HEK293T (cell line): ENCODE measurements at regions not wholly inside any gene's neighbourhood (a gene's known extent, or its start where the extent isn't known, plus 50 kb on each side); places are given as distances from the start of the nearest gene placed in this dataset.

Experiments used
- CTCF ChIA-PET: fragments of 350-600 bp; formaldehyde crosslinking; extraction: SDS; loops from one replicate; lab custom pipeline; 2021; ENCODE audit warnings: antibody characterized with exemption, inconsistent platforms; lab: Yijun Ruan, JAX
- POLR2A ChIA-PET: fragments of 350-600 bp; formaldehyde crosslinking; extraction: SDS; loops from one replicate; lab custom pipeline; 2020; ENCODE audit warnings: antibody characterized with exemption, inconsistent platforms; lab: Yijun Ruan, JAX
- DNase-seq: peaks from one replicate; pipeline ENCODE4 v3.0.0; 2012; ENCODE audit warnings: mixed read lengths; ENCODE audit errors: extremely low spot score
- ARNT ChIP-seq: fragments of 450-650 bp; IDR thresholded peaks from 2 replicates; pipeline ENCODE4 v1.6.1; 2017; ENCODE audit warnings: mild to moderate bottlenecking
- BHLHE40 ChIP-seq: fragments of 450-650 bp; IDR thresholded peaks from 2 replicates; pipeline ENCODE4 v1.6.1; 2016; ENCODE audit warnings: mild to moderate bottlenecking, moderate library complexity, borderline replicate concordance
- CTBP1 ChIP-seq: fragments of 450-650 bp; IDR thresholded peaks from 2 replicates; pipeline ENCODE4 v1.6.1; 2016; ENCODE audit warnings: borderline replicate concordance
- ELF4 ChIP-seq: fragments of 450-650 bp; IDR thresholded peaks from 2 replicates; pipeline ENCODE4 v1.6.1; 2017; ENCODE audit warnings: antibody characterized with exemption
- FOXA1 ChIP-seq: fragments of 450-650 bp; IDR thresholded peaks from 2 replicates; pipeline ENCODE4 v1.6.1; 2016; ENCODE audit warnings: mild to moderate bottlenecking
- FOXK2 ChIP-seq: fragments of 450-650 bp; IDR thresholded peaks from 2 replicates; pipeline ENCODE4 v1.6.1; 2016; ENCODE audit warnings: mild to moderate bottlenecking
- FOXM1 ChIP-seq: fragments of 450-650 bp; IDR thresholded peaks from 2 replicates; pipeline ENCODE4 v1.6.1; 2017; ENCODE audit warnings: mild to moderate bottlenecking, borderline replicate concordance
- HDGF ChIP-seq: fragments of 450-650 bp; IDR thresholded peaks from 2 replicates; pipeline ENCODE4 v1.6.1; 2017; ENCODE audit warnings: antibody characterized with exemption, borderline replicate concordance
- L3MBTL2 ChIP-seq: fragments of 450-650 bp; conservative IDR thresholded peaks from 2 replicates; pipeline ENCODE4 v1.6.1; 2016; ENCODE audit warnings: mild to moderate bottlenecking
- LEF1 ChIP-seq: fragments of 450-650 bp; IDR thresholded peaks from 2 replicates; pipeline ENCODE4 v1.6.1; 2017; ENCODE audit warnings: mild to moderate bottlenecking, borderline replicate concordance
- NFRKB ChIP-seq: fragments of 450-650 bp; IDR thresholded peaks from 2 replicates; pipeline ENCODE4 v1.6.1; 2016; ENCODE audit warnings: mild to moderate bottlenecking, moderate library complexity
- SP1 ChIP-seq: fragments of 450-650 bp; IDR thresholded peaks from 2 replicates; pipeline ENCODE4 v1.6.1; 2017
- SUZ12 ChIP-seq: fragments of 450-650 bp; IDR thresholded peaks from 2 replicates; pipeline ENCODE4 v1.6.1; 2016; ENCODE audit warnings: mild to moderate bottlenecking
- TARDBP ChIP-seq: fragments of 450-650 bp; IDR thresholded peaks from 2 replicates; pipeline ENCODE4 v1.6.1; 2016
- ZNF384 ChIP-seq: fragments of 450-650 bp; IDR thresholded peaks from 2 replicates; pipeline ENCODE4 v1.6.1; 2016
- TF ChIP-seq, protein P1 (sequence below): fragments of 450-650 bp; IDR thresholded peaks from 2 replicates; pipeline ENCODE4 v1.6.1; 2016

GRCh38 chr1:83545066-83545862 lies 453.7 kb downstream of the TTLL7 start:
- CTCF ChIA-PET = no interaction called here
- TF ChIP-seq HDGF (no peak), L3MBTL2 (no peak), FOXM1 (no peak), FOXA1 (no peak)
- TF ChIP-seq, protein P1, sequence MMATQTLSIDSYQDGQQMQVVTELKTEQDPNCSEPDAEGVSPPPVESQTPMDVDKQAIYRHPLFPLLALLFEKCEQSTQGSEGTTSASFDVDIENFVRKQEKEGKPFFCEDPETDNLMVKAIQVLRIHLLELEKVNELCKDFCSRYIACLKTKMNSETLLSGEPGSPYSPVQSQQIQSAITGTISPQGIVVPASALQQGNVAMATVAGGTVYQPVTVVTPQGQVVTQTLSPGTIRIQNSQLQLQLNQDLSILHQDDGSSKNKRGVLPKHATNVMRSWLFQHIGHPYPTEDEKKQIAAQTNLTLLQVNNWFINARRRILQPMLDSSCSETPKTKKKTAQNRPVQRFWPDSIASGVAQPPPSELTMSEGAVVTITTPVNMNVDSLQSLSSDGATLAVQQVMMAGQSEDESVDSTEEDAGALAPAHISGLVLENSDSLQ = no peak
- POLR2A ChIA-PET = no interaction called here
- DNase-seq = peak; percentile 53

- DNase-seq = no peak
- CTCF ChIA-PET = no interaction called here
- POLR2A ChIA-PET = no interaction called here
- TF ChIP-seq NFRKB = no peak
- no peak for TF ChIP-seq ZNF384
- TF ChIP-seq, protein P1 = no peak
- no peak for TF ChIP-seq TARDBP
- TF ChIP-seq SUZ12 = no peak
- no peak for TF ChIP-seq FOXM1
- no peak for TF ChIP-seq L3MBTL2
- no peak for TF ChIP-seq HDGF
Observed at GRCh38 chr1:83543222-83543973, 455.5 kb downstream of the TTLL7 start.

- no peak for DNase-seq
- no peak for TF ChIP-seq FOXA1
- TF ChIP-seq BHLHE40 = no peak
- TF ChIP-seq ELF4 = no peak
- TF ChIP-seq L3MBTL2 = no peak
- TF ChIP-seq ZNF384 = no peak
- TF ChIP-seq, protein P1 = no peak
- no peak for TF ChIP-seq TARDBP
- no peak for TF ChIP-seq NFRKB
- no peak for TF ChIP-seq FOXM1
- TF ChIP-seq LEF1 = no peak
- no peak for TF ChIP-seq SUZ12
- no peak for TF ChIP-seq SP1
- no peak for TF ChIP-seq HDGF
- no peak for TF ChIP-seq FOXK2
- POLR2A ChIA-PET = no interaction called here
- CTCF ChIA-PET = no interaction called here
Observed at GRCh38 chr1:83531521-83532309, 467.2 kb downstream of the TTLL7 start.

GRCh38 chr1:83530506-83530905 lies 468.4 kb downstream of the TTLL7 start:
- CTCF ChIA-PET = no interaction called here
- no peak for TF ChIP-seq ARNT
- TF ChIP-seq BHLHE40 = no peak
- no peak for TF ChIP-seq NFRKB
- TF ChIP-seq TARDBP = no peak
- no peak for TF ChIP-seq ZNF384
- no peak for TF ChIP-seq HDGF
- no peak for TF ChIP-seq LEF1
- TF ChIP-seq FOXK2 = no peak
- no peak for TF ChIP-seq FOXA1
- POLR2A ChIA-PET = no interaction called here
- DNase-seq = no peak

DNA sequence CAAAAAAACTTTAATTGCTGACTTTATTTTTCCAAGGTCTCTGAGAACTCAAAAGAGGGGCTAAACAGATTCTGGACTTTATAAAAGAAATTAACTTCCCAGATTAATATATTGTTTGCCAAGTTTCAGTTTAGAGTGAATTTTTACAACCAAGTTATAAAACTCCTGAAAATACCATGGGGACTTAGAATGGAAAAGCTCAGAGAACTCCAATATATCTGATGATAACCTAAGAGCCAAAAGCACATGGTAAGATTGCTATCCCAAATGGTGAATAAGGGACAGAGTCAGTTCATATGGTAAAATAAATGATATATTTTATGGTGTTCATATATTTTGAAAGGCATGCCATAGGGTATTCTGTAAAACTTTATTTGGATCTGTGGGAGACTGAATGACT lies 470.9 kb downstream of the TTLL7 start:
- TF ChIP-seq SUZ12 (no peak), ARNT (no peak), FOXA1 (no peak), FOXM1 (no peak), SP1 (no peak), ZNF384 (no peak), NFRKB (no peak), CTBP1 (no peak), TARDBP (no peak), BHLHE40 (no peak), ELF4 (no peak), FOXK2 (no peak), L3MBTL2 (no peak), HDGF (no peak)
- TF ChIP-seq, protein P1 = no peak
- POLR2A ChIA-PET = no interaction called here
- CTCF ChIA-PET = no interaction called here

More for the DNA sequence above, 470.9 kb downstream of the TTLL7 start:
- DNase-seq = no peak
